ENCODE measurements at regions not wholly inside any gene's neighbourhood (a gene's known extent, or its start where the extent isn't known, plus 50 kb on each side); places are given as distances from the start of the nearest gene placed in this dataset.
"Not testable (repeated sequence)": the region's sequence is repeated elsewhere in the genome, so short reads cannot be mapped to it uniquely, and the experiment has no call there.

DNA sequence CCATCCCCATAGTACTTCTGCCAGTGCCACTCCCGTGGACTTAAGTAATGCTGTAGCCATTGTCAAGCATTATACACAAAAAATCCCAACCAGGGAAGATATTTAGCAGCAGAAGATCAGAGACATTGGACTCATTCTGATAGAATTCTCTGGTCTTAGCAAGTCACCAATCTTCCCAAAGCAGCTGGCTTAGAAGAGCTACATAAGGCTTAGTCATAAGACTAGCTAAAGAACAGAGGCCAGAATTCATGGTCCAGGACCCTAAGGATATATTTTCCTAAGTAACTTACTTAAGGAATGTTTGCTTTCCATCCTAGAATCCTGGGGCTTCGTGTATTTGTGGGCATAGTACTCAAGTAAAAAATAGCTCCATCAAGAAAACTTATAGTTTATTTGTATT, 100.3 kb upstream of the SLIT2 start:
- no peaks in the 10 kb centered on the region for H3K4me1 ChIP-seq (ENCODE audit: control insufficient read depth, extremely low read depth, insufficient read depth, low read length)
- H3K27me3 ChIP-seq (ENCODE audit: control insufficient read depth in 2 of 2, insufficient read depth in 2 of 2, low read length in 2 of 2), result no peaks in the 10 kb centered on the region
- no peak overlapping the region for H3K4me2 ChIP-seq (ENCODE audit: insufficient read depth, low read length)
- ChIA-PET POLR2A (no interaction called here), CTCF (interaction anchor here (1.1 kb wide), 1 partner anchor 97 kb away, joined by 3 read pairs; no protein-coding TSS in a partner anchor)
- FAIRE-seq (no peak), DNase-seq (ENCODE audit: low read depth, low spot score) (no peak)
- BruUV-seq (replicated peaks), result no TSS peak
- no peaks in the 10 kb centered on the region for H4K20me1 ChIP-seq (replicated peaks; ENCODE audit: control insufficient read depth, extremely low read depth, insufficient read depth, low read length)
- TF ChIP-seq, protein P1, sequence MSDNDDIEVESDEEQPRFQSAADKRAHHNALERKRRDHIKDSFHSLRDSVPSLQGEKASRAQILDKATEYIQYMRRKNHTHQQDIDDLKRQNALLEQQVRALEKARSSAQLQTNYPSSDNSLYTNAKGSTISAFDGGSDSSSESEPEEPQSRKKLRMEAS (IDR thresholded peaks at IDR 0.05; ENCODE audit: insufficient read depth, insufficient read length), result no peak
- TF ChIP-seq, protein P2, sequence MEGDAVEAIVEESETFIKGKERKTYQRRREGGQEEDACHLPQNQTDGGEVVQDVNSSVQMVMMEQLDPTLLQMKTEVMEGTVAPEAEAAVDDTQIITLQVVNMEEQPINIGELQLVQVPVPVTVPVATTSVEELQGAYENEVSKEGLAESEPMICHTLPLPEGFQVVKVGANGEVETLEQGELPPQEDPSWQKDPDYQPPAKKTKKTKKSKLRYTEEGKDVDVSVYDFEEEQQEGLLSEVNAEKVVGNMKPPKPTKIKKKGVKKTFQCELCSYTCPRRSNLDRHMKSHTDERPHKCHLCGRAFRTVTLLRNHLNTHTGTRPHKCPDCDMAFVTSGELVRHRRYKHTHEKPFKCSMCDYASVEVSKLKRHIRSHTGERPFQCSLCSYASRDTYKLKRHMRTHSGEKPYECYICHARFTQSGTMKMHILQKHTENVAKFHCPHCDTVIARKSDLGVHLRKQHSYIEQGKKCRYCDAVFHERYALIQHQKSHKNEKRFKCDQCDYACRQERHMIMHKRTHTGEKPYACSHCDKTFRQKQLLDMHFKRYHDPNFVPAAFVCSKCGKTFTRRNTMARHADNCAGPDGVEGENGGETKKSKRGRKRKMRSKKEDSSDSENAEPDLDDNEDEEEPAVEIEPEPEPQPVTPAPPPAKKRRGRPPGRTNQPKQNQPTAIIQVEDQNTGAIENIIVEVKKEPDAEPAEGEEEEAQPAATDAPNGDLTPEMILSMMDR (IDR thresholded peaks at IDR 0.05; ENCODE audit: extremely low read depth in 1 of 2, insufficient read depth in 1 of 2, low read depth in 1 of 2, low read length in 2 of 2), result no peak
- no peak for TF ChIP-seq MYC (IDR thresholded peaks at IDR 0.05; ENCODE audit: low read depth, low read length)
- no peak for TF ChIP-seq POLR2AphosphoS5 (IDR thresholded peaks at IDR 0.05; ENCODE audit: insufficient read depth, low read depth, low read length)
- no peak for TF ChIP-seq EZH2 (IDR thresholded peaks at IDR 0.05; ENCODE audit: borderline replicate concordance, low read depth, low read length, severe bottlenecking)
- TF ChIP-seq JUN (IDR thresholded peaks at IDR 0.05; ENCODE audit: borderline replicate concordance, insufficient read depth, insufficient read length, low read depth), result no peak
- TF ChIP-seq FOS (IDR thresholded peaks at IDR 0.05; ENCODE audit: borderline replicate concordance, insufficient read depth, low read length), result no peak
- TF ChIP-seq GATA2 (IDR thresholded peaks at IDR 0.05; ENCODE audit: insufficient read depth, insufficient read length, low read depth, low read length), result no peak
- TF ChIP-seq POLR2A (IDR thresholded peaks at IDR 0.05; ENCODE audit: low read depth, low read length), result no peak
- H3K27ac ChIP-seq (ENCODE audit: insufficient read depth, low read depth, low read length), result no peak overlapping the region
- no peak overlapping the region for H3K9ac ChIP-seq (replicated peaks; ENCODE audit: extremely low read depth, insufficient read depth, low read length)
- H3K9me3 ChIP-seq (replicated peaks; ENCODE audit: control insufficient read depth, insufficient read depth, low read length), result no peaks in the 10 kb centered on the region
- H3K4me3 ChIP-seq (replicated peaks in 1 of 3; ENCODE audit: insufficient read depth in 1 of 3, low read depth in 1 of 3, low read length in 3 of 3), result no peak overlapping the region
- no peak overlapping the region for H2AFZ ChIP-seq (ENCODE audit: low read depth, low read length)
- H3K36me3 ChIP-seq (ENCODE audit: control insufficient read depth in 2 of 2, extremely low read depth in 1 of 2, insufficient read depth in 2 of 2, low read length in 2 of 2), result no peaks in the 10 kb centered on the region
- intact Hi-C loops (cut with micrococcal nuclease) (no loop called here), dilution Hi-C loops (cut with MboI; ENCODE audit: extremely low pct_ligation_motif_present, low sequenced_read_pairs) (no loop called here)
- H3K9me1 ChIP-seq (replicated peaks; ENCODE audit: control insufficient read depth, extremely low read depth, insufficient read depth, low read length), result no peaks in the 10 kb centered on the region
- H3K79me2 ChIP-seq (ENCODE audit: control insufficient read depth, insufficient read depth, low read length), result no peaks in the 10 kb centered on the region

DNA sequence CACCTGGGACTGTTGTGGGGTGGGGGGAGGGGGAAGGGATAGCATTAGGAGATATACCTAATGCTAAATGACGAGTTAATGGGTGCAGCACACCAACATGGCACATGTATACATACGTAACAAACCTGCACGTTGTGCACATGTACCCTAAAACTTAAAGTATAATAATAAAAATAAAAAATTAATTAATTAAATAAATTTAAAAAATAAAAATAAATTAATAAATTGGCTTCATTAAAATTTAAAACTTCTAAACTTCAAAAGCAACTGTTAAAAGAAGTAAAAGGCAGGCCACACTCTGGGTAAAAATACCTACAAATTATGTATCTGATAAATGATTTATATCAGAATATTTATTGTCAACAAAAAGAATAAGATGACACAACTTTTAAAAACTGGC, 102.6 kb upstream of the SLIT2 start:
- CTCF ChIA-PET; POLR2A ChIA-PET; H3K4me3 ChIP-seq (replicated peaks in 1 of 3; ENCODE audit: insufficient read depth in 1 of 3, low read depth in 1 of 3, low read length in 3 of 3); H3K9ac ChIP-seq (replicated peaks; ENCODE audit: extremely low read depth, insufficient read depth, low read length); DNase-seq (ENCODE audit: low read depth, low spot score); dilution Hi-C loops (cut with MboI; ENCODE audit: extremely low pct_ligation_motif_present, low sequenced_read_pairs); H3K4me2 ChIP-seq (ENCODE audit: insufficient read depth, low read length); H3K9me3 ChIP-seq (replicated peaks; ENCODE audit: control insufficient read depth, insufficient read depth, low read length); intact Hi-C loops (cut with micrococcal nuclease); H3K4me1 ChIP-seq (ENCODE audit: control insufficient read depth, extremely low read depth, insufficient read depth, low read length); H3K36me3 ChIP-seq (ENCODE audit: control insufficient read depth in 2 of 2, extremely low read depth in 1 of 2, insufficient read depth in 2 of 2, low read length in 2 of 2); H3K27me3 ChIP-seq (ENCODE audit: control insufficient read depth in 2 of 2, insufficient read depth in 2 of 2, low read length in 2 of 2); FAIRE-seq; H3K79me2 ChIP-seq (ENCODE audit: control insufficient read depth, insufficient read depth, low read length); H4K20me1 ChIP-seq (replicated peaks; ENCODE audit: control insufficient read depth, extremely low read depth, insufficient read depth, low read length); H2AFZ ChIP-seq (ENCODE audit: low read depth, low read length); H3K27ac ChIP-seq (ENCODE audit: insufficient read depth, low read depth, low read length); H3K9me1 ChIP-seq (replicated peaks; ENCODE audit: control insufficient read depth, extremely low read depth, insufficient read depth, low read length); BruUV-seq (replicated peaks): not testable (repeated sequence)

Data from endothelial cell of umbilical vein (primary cell).